OCI-LY3 (cell line): ENCODE measurements at regions not wholly inside any gene's neighbourhood (a gene's known extent, or its start where the extent isn't known, plus 50 kb on each side); places are given as distances from the start of the nearest gene placed in this dataset.

Source experiments
- H2AFZ ChIP-seq: fragments of 200-600, 300-600 bp; shearing (Covaris generic); 2 replicates; pipeline ENCODE4 v1.6.0; 2014; ENCODE audit warnings: antibody characterized with exemption, low read depth, low read length
- H3K27ac ChIP-seq: fragments of 200-600, 300-600 bp; sonication (generic); 2 replicates; pipeline ENCODE4 v1.5.1; 2014; ENCODE audit warnings: mild to moderate bottlenecking, low read length, moderate library complexity, mixed read lengths
- H3K27me3 ChIP-seq: fragments of 200-600, 300-600 bp; sonication (generic); 2 replicates; pipeline ENCODE4 v1.6.1; 2014; ENCODE audit warnings: low read depth, low read length, mixed read lengths
- H3K36me3 ChIP-seq: fragments of 200-600, 300-600 bp; sonication (generic); replicated peaks from 2 replicates; pipeline ENCODE3; 2014; ENCODE audit warnings: low read depth, low read length, mixed read lengths
- H3K4me1 ChIP-seq: fragments of 300-600, 200-600 bp; sonication (generic); 2 replicates; pipeline ENCODE4 v1.6.1; 2014; ENCODE audit warnings: low read length, mixed read lengths
- H3K4me2 ChIP-seq: fragments of 200-600, 300-600 bp; sonication (generic); 2 replicates; pipeline ENCODE4 v1.6.1; 2014; ENCODE audit warnings: low read length, mixed read lengths
- H3K4me3 ChIP-seq: fragments of 300-600, 200-600 bp; sonication (generic); 2 replicates; pipeline ENCODE4 v1.5.1; 2014; ENCODE audit warnings: antibody characterized with exemption, mild to moderate bottlenecking, low read length, moderate library complexity
- H3K79me2 ChIP-seq: fragments of 300-600, 200-600 bp; shearing (Covaris generic); 2 replicates; pipeline ENCODE4 v1.6.1; 2014; ENCODE audit warnings: mild to moderate bottlenecking, low read length, mixed read lengths
- H3K9ac ChIP-seq: fragments of 300-600, 200-600 bp; shearing (Covaris generic); 2 replicates; pipeline ENCODE4 v1.6.0; 2014; ENCODE audit warnings: mild to moderate bottlenecking, low read length, moderate library complexity
- H3K9me3 ChIP-seq: fragments of 200-600, 300-600 bp; shearing (Covaris generic); 2 replicates; pipeline ENCODE4 v1.6.1; 2014; ENCODE audit warnings: low read length, mixed read lengths; ENCODE audit not compliant: insufficient read depth
- H4K20me1 ChIP-seq: fragments of 200-600, 300-600 bp; sonication (generic); 2 replicates; pipeline ENCODE4 v1.6.1; 2016; ENCODE audit warnings: low read length, mixed read lengths; ENCODE audit not compliant: insufficient read depth
- CTCF ChIP-seq: fragments of 200-600, 300-600 bp; sonication (generic); IDR thresholded peaks from 2 replicates; pipeline ENCODE4 v1.5.1; 2014; ENCODE audit warnings: antibody characterized with exemption, low read length, low read depth
- EZH2phosphoT487 ChIP-seq: fragments of 200-600 bp; shearing (Covaris generic); IDR thresholded peaks from 2 replicates; pipeline ENCODE4 v1.6.1; 2018; ENCODE audit warnings: antibody characterized with exemption, mixed run types, low read depth

GRCh38 chr1:29990304-29990703 is 733.1 kb downstream of the MATN1 start:
- Histone ChIP-seq H3K79me2 (no peaks in the 10 kb centered on the region), H3K4me3 (no peak overlapping the region), H3K27me3 (no peaks in the 10 kb centered on the region), H3K36me3 (no peaks in the 10 kb centered on the region), H3K4me1 (no peaks in the 10 kb centered on the region), H3K4me2 (no peak overlapping the region), H4K20me1 (no peaks in the 10 kb centered on the region), H3K9ac (no peak overlapping the region), H3K9me3 (no peaks in the 10 kb centered on the region), H2AFZ (no peak overlapping the region), H3K27ac (no peak overlapping the region)
- TF ChIP-seq CTCF (no peak), EZH2phosphoT487 (no peak)

GRCh38 chr1:29986986-29987385 is 736.4 kb downstream of the MATN1 start:
- no peak overlapping the region for H2AFZ ChIP-seq
- TF ChIP-seq CTCF, result no peak
- TF ChIP-seq EZH2phosphoT487, result no peak
- H3K27me3 ChIP-seq, result no peaks in the 10 kb centered on the region
- H3K27ac ChIP-seq, result no peak overlapping the region
- no peaks in the 10 kb centered on the region for H3K79me2 ChIP-seq
- H3K9me3 ChIP-seq, result no peaks in the 10 kb centered on the region
- no peaks in the 10 kb centered on the region for H4K20me1 ChIP-seq
- H3K4me2 ChIP-seq, result no peak overlapping the region
- no peaks in the 10 kb centered on the region for H3K36me3 ChIP-seq
- no peaks in the 10 kb centered on the region for H3K4me1 ChIP-seq
- no peak overlapping the region for H3K4me3 ChIP-seq
- no peak overlapping the region for H3K9ac ChIP-seq

GRCh38 chr1:29985606-29985945 is 737.8 kb downstream of the MATN1 start:
- Histone ChIP-seq H4K20me1 (no peaks in the 10 kb centered on the region), H3K79me2 (no peaks in the 10 kb centered on the region), H3K4me3 (no peak overlapping the region), H3K36me3 (no peaks in the 10 kb centered on the region), H3K4me1 (no peaks in the 10 kb centered on the region), H3K4me2 (no peak overlapping the region), H3K27me3 (no peaks in the 10 kb centered on the region), H3K9ac (no peak overlapping the region), H3K9me3 (no peaks in the 10 kb centered on the region), H2AFZ (no peak overlapping the region), H3K27ac (no peak overlapping the region)
- TF ChIP-seq EZH2phosphoT487 (no peak), CTCF (no peak)

GRCh38 chr1:29984862-29985605 is 738.4 kb downstream of the MATN1 start:
- Histone ChIP-seq H3K9ac (no peak overlapping the region), H3K79me2 (no peaks in the 10 kb centered on the region), H3K4me1 (no peaks in the 10 kb centered on the region), H3K36me3 (no peaks in the 10 kb centered on the region), H2AFZ (no peak overlapping the region), H3K9me3 (no peaks in the 10 kb centered on the region), H4K20me1 (no peaks in the 10 kb centered on the region), H3K27ac (no peak overlapping the region), H3K27me3 (no peaks in the 10 kb centered on the region), H3K4me3 (no peak overlapping the region), H3K4me2 (no peak overlapping the region)
- TF ChIP-seq CTCF (no peak), EZH2phosphoT487 (no peak)
